Suppressor macrophage treated with lipopolysaccharide for 4 hours (primary cell): ENCODE measurements at regions not wholly inside any gene's neighbourhood (a gene's known extent, or its start where the extent isn't known, plus 50 kb on each side); places are given as distances from the start of the nearest gene placed in this dataset.
A peak's percentile ranks its signal among the peaks of the same experiment; 100 is the strongest.
"Not testable (repeated sequence)": the region's sequence is repeated elsewhere in the genome, so short reads cannot be mapped to it uniquely, and the experiment has no call there.

Source experiments
- DNase-seq: peaks from one replicate; pipeline ENCODE4 v3.0.0-alpha.2; 2020

DNA sequence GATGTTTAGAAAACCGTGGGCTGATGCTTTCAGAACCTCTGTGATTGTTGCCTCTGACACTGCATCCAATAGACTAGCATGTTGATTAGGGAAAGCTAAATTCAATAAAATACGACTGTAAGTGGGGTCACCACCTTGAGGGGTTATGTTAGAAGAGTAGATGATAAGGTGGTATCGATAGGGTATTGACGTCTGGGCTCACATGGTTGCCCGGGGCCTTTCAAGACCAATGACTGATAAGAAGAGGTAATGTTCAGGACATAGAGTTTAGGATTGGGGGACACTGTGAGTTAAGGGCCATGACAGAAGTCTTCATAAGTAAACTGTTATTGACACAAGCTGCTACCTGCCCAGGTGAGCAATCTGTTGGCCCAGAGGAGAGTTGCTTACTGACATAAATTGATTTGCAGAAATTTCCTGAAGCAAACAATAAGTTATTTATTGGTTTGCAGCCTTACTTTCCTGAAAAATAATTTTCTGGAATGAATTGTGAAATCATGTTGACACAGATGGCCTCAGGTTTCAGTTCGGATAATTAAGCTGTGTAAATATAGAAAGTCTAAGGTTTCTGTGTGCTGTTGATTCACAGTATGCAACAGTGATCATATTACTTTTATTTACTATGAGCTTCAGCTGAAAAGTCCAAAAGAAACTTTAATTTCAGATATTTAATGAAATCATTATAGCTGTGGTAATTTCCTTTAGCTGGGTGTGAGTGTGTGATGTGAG is 289.9 kb upstream of the PRSS16 start:
- not testable (repeated sequence) for DNase-seq

GRCh38 chr6:26961236-26961635 is 286.3 kb upstream of the PRSS16 start:
- DNase-seq, result not testable (repeated sequence)

DNA sequence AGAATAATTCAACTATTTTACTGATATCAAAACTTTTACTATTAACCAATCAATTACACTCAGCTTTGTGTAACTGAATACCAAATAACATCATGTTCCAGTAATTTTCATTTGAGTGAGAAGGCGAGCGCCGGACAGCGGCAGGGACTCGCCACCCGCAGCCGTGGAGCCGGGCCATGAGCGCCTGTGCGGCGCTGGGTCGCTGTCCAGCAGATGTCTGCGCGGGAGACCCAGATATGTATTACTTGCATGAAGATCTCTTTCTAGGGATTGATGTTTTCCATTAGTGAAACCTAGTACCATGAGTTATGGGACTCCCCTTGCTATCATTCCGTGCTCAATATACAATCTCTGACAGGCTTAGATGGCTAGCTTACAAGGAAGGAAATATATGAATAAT is 245.1 kb upstream of the PRSS16 start:
- no peak for DNase-seq

GRCh38 chr6:27007020-27007419 is 240.5 kb upstream of the PRSS16 start:
- no peak for DNase-seq

DNA sequence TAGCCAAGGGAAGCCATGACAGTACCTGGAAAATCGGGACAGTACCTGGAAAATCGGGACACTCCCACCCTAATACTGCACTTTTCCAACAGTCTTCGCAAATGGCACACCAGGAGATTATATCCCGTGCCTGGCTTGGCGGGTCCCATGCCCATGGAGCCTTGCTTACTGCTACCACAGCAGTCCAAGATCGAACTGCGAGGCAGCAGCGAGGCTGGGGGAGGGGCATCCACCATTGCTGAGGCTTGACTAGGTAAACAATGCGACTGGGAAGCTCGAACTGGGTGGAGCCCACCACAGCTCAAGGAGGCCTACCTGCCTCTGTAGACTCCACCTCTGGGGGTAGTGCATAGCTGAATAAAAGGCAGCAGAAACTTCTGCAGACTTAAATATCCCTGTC is 238.9 kb upstream of the PRSS16 start:
- DNase-seq, result not testable (repeated sequence)

GRCh38 chr6:27014053-27014452 is 233.4 kb upstream of the PRSS16 start:
- DNase-seq, result not testable (repeated sequence)

GRCh38 chr6:27016689-27017088 is 230.8 kb upstream of the PRSS16 start:
- DNase-seq, result no peak

DNA sequence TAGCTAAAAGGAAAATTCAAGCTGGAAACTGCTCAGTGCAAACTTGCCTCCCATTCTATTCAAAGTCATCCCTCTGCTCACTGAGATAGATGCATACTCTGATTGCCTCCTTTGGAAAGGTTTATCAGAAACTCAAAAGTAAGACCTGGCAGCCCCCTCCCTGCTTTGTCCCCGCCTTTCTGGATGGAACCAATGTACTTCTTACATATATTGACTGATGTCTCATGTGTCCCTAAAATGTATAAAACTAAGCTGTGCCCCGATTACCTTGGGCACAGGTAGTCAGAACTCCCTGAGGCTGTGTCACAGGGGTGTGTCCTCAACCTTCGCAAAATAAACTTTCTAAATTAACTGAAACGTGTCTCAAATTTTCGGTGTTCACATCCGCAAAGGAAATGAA is 229.1 kb upstream of the PRSS16 start:
- DNase-seq, result not testable (repeated sequence)

- DNase-seq, result peak; percentile 51
Observed at GRCh38 chr6:27019651-27020552, 227.6 kb upstream of the PRSS16 start.

DNA sequence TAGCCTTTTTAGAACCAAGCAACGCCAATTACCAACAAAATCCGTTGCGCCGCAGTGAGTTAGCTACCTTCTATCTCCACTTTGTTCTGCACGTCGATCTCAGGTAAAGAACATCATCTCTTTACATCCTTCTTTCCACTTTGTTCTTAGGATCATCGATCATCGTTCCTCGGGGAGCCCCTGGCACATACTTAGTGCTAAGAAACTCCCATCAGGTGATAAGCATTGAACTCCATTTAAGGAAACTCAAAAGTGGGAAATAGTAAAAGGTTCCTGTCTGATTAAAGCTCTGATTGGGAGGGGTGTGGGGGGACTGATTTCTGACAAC is 227.0 kb upstream of the PRSS16 start:
- DNase-seq, result no peak

DNA sequence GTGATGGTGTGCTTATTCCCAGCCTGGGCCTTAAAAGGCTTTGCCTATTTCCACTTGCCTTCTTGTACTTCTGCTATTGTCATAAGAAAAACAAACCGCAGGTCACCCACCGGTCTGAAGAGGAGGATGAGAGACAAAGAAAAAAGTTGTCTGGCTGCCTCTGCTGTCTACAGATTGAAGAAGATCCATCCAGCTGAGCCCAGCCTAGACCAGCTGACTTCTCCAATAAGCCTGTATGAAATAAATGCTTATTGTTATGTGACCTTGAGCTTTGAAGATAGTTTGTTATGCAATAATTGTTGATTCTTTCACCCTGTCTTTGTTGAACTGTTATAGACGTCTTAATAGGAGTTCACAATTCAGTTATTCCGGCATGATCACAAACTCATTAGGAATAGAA is 223.8 kb upstream of the PRSS16 start:
- no peak for DNase-seq

- no peak for DNase-seq
Observed at GRCh38 chr6:27025351-27025750, 222.2 kb upstream of the PRSS16 start.

DNA sequence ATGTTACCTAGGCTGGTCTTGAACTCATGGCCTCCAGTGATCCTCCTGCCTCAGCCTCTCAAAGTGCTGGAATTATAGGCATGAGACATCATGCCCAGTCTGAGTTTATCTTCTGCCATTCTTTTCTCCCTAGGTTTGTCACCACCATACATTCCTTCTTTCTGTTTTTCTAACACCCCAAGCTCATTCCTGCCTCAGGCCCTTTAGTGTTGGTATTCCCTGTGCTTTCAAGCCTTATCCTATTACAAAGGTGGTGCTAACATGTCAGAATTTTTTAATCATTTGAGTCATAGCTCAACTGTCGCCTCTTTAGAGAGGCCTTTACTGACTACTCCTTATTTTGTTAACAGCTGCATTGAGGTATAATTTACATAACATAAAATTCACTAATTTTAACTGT is 221.1 kb upstream of the PRSS16 start:
- no peak for DNase-seq

GRCh38 chr6:27031302-27031701 is 216.2 kb upstream of the PRSS16 start:
- DNase-seq, result no peak

GRCh38 chr6:27038498-27038897 is 209.0 kb upstream of the PRSS16 start:
- no peak for DNase-seq

- DNase-seq, result no peak
Observed at GRCh38 chr6:27040244-27041042, 207.1 kb upstream of the PRSS16 start.

DNA sequence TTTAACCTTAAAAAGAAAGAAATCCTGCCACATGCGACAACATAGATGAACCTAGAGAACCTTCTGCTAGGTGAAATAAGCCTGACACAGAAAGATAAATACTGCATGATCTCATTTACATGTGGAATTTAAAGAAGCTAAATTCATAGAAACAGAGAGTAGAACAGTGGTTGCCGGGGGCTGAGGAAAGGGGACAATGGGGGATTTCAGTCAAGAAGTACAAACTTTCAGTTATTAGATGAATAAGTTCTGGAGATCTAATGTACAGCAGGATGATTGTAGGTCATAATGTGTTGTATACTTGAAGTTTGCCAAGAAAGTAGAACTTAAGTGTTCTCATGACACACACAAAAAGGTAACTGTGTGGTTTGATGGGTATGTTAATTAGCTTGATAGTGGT is 204.3 kb upstream of the PRSS16 start:
- DNase-seq, result no peak

- not testable (repeated sequence) for DNase-seq
Observed at GRCh38 chr6:27045131-27045530, 202.4 kb upstream of the PRSS16 start.

DNA sequence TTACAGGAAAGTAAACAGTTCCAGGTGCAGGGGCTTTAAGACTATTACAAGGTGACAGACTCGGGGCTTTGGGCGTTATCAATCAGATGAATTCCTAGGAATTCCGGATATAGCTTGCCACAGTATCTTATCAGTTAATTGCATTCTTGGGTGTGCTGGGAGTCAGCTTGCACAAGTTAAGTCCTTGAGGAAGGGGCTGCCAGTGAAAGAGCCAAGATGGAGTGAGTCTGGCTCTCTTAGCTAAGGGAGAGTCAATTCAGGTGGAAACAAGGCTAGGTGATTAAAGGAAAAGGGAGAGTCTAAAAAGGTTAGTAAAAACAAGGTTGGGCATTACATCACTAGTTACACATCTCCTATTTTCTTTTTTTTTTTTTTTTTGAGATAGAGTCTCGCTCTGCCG is 199.8 kb upstream of the PRSS16 start:
- DNase-seq, result not testable (repeated sequence)

GRCh38 chr6:27049863-27050781 is 197.4 kb upstream of the PRSS16 start:
- DNase-seq, result no peak

- not testable (repeated sequence) for DNase-seq
Observed at GRCh38 chr6:27052082-27052730, 195.3 kb upstream of the PRSS16 start.

DNA sequence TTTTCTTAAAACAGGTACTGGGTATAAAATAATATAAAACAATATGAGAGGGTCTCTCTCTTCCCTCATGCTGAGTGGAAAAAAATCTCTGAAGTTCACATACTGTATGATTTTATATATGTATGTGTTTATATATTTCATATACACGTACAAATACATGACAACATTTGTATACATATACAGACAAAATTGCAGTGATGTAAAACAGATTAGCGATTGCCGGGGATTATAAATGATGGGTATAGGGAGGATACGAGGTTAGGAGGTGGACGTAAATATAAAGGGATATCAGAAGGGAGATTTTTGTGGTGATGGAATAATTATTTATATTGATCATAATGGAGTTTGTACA is 194.8 kb upstream of the PRSS16 start:
- no peak for DNase-seq
